Renal cortical epithelial cell (primary cell): ENCODE measurements at regions not wholly inside any gene's neighbourhood (a gene's known extent, or its start where the extent isn't known, plus 50 kb on each side); places are given as distances from the start of the nearest gene placed in this dataset.

Source experiments
- DNase-seq: peaks from one replicate; pipeline ENCODE4 v3.0.0-alpha.2; 2011; ENCODE audit warnings: low read depth

DNA sequence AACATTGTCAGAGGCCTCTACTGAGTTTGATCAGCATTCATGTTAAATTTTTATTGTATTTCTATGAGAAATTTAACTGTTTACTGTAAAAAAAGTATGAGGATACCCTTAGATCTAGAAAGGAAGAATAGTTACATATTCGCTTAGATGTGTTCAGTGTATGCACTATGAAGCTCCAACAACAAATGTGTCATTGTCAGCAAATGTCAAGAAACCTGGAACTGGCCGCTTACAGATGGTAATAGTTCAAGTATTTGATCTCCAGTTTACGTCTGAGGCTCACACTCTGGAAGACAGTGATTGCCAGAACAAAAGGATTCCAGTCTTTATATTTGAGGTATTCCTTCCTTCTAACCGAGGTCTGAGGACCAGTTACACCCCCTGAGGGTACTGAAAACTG lies 921.2 kb upstream of the LRRTM1 start:
- DNase-seq, result no peak

DNA sequence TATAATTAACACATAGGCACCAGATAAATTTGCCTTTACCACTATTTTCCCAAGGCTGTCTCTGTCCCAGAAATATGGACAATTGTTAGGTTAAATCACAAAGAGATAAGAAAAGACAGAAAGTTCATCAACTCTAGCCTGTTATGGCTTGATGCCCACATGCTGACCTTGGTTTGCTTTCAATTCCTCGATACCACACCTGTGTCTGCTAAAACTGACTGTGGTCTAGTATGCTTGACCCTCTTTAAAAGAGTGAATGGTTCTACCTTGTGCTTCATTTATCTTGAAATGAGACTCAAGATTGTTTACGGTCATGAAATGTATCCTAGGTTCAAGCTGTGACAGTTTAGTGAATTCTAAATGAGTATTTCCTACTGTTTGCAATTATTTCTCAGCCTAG lies 909.0 kb upstream of the LRRTM1 start:
- no peak for DNase-seq

DNA sequence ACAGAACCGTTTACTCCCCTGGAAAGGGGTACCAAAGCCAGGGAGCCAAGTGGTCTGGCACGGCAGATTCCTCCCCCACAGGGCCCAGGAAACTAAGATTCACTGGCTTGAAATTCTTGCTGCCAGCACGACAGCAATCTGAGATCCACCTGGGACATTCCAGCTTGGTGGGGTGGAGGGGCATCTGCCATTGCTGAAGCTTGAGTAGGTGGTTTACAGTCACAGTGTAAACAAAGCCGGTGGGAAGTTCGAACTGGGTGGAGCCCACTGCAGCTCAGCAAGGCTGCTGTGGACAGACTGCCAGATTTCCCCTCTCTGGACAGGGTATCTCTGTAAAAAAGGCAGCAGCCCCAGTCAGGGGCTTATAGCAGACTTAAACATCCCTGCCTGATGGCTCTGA lies 901.7 kb upstream of the LRRTM1 start:
- peak; percentile 27 for DNase-seq

DNA sequence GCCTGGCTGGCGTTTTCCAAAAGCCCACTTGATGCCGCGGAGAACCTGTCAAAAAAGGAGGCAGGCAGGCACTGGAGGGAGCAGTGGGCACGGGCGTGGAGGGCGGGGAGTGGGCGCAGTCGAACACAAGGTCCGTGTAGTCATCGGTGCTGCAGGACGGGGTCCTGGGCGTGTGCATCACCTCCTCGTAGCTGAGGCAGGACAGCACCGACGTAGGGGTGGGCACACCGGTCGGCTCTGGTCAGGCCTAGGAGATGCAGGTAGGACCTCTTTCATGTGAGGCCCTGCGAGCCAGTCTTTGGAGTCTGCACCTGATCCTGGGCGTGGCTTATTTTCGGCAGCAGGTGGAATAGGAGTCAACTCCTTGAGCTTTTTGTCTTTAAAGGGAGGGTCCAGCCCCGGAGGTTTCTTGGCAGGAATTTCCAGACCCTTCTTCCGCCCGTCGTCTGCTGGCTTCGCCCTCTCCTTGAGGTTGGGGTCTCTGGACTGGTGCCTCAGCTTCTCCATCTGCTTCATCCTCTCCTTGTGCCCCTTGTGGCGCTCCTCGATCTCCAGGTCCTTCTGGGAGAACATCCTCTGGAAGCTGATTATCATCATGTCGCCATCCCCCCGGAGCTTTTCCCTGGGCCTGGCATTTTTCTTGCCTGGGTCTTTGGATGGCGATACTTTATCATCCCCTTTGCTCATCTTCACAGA lies 892.5 kb upstream of the LRRTM1 start:
- DNase-seq, result no peak

DNA sequence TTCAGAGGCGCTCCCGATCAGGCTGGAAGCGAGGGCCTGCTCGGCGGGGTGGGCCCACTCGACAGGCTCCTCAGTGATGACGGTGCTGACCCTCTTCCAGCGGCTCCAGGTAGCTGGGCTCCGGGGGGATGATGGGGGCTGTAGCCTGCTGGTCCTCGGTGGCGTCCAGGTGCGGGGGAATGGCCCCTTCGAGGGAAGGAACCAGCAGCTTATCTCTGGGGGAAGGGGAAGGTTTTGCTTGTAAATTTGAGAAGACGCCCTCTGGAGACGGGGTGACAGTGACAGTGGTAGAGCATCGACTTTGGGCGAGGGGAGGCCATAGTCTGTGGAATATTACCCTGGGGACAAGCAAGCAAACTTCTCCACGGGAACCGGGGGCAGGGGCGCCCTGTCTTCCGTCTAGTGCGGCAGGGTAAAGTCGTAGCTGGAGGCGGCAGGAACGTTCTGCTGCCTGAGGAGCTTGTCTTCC lies 891.9 kb upstream of the LRRTM1 start:
- no peak for DNase-seq

DNA sequence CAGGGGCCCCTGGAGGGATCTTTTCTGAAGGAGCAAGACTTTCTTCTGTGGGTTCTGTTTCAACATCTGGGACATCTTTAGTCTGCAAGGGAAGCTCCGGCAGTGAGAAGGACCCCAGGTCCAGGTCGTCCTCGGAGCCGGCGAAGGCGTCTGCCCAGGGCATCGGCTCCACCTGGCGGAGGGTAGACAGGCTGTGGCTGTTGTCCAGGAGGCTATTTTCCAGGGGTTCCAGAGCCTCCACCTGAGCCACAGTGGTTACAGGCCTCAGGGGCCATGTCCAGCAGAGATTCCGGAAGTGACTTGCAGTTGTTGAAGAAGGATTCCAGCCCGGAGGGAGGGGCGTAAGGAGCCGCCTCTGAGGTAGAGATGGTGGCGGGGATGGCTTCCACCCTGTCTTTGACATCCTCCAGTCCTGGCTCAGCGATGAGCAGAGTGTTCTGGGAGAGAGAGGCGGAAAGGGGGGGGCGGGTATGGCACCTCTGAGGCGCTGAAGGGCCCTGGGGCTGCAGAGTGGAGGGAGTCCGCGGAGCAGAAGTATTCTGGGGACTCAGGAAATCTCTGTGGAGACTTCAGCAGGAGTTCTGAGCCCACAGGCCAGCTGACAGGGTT lies 891.3 kb upstream of the LRRTM1 start:
- DNase-seq, result no peak

DNA sequence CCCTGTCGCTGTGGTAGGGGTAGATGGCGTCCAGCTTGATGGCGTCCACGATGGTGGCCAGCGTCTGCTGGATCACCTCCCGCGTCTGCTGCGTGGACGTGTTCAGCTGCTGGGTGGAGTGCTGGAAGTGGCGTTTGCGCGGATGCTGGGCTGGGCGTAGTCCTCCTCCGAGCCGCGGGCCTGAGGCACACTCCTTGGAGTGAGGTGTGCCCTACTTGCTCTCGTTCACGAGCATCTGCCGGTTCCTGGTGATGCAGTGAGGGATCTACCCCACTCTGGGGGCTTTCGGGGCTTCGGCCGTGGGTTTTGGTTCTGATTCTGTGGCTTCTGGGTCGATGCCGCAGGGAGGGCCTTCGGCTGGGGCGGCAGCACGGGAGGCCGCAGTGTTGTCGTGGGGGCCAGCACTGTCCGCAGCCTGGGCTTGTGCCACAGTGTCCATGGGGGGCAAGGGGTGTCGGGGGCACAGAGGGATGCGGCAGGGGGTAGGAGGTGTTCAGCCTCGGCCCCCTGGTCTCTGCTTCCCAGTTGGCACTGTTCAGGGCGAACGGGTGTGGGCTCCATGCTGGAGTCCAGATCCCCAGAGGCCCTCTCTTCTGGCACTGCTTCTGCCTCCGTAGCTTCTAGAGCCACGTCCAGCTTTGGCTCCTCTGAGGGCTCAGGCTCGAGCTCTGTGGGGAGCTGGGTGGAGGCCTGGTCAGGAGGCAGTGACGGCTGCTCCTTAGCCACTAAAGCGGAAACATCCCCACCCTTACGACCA lies 890.6 kb upstream of the LRRTM1 start:
- no peak for DNase-seq

DNA sequence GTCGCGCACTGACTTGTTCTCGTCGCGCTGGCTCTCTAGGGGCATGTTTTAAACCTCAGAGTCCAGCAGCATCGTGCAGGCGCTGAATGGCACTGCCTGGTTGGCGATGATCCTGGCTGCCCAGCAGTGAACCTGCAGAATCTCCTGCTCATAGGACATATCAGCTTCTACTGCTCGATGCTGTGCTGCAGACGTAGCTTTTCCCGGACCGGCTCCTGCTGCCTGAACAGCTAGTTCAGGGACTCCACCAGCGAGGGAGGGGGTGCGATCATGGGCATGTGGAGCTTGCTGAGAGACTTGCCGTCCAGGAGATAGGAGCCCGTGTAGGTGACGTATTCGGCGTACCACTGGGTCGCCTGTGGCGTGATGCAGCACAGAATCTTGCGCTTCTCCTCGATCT lies 890.0 kb upstream of the LRRTM1 start:
- no peak for DNase-seq

DNA sequence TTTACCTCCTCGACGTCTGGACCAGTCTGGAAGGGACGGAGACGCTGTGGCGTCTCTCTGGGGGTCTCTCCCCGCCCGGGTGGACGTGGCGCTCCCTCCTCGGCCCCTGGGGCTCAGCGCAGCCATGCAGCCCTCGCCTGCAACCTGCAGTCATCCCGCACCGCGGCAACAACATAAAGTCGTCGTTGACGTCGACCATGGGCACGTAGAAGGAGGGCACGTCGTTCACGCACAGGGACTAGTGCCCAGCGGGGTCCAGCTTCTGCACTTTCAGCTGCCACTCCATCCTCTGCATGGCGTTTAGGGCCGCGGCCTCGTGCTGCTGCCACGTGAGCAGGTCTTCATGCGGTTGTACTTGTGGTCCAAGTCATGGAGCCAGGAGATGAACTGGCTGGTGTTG lies 889.6 kb upstream of the LRRTM1 start:
- no peak for DNase-seq

DNA sequence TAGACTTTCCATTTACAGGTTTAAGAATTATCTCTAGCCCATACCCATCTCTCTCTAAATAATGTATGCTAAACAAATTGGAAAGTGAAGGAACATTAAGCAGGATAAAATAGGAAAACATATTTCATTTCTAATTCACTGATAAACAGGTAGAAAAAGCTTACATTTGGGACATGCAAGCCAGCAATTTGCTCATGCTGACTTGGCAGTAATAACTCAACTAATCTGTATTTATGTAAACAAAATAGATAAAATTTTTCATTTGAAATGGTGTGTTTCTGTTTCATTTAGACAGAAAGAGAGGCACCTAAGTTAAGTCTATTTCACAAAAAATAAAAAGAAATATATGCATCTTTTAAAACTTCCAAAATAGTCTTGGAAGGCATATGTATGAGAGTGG lies 877.3 kb upstream of the LRRTM1 start:
- DNase-seq, result no peak

DNA sequence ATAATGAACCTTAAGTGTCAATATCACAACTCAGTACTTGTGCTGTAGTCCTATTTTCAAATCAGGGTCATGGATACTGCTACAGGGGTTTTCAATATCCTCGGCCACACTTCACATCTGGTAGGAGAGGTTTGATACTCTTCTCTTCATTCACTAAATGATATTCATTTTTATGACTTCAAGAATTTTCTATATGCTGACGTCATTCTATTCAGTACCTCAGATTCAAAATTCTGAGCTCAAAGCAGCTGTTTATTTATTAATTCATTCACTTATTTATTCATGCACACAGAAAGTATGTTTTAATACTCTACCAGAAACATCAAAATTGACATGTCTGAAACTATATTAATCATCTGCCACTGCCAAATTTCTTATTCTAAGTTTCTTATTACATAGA lies 866.9 kb upstream of the LRRTM1 start:
- DNase-seq, result no peak

DNA sequence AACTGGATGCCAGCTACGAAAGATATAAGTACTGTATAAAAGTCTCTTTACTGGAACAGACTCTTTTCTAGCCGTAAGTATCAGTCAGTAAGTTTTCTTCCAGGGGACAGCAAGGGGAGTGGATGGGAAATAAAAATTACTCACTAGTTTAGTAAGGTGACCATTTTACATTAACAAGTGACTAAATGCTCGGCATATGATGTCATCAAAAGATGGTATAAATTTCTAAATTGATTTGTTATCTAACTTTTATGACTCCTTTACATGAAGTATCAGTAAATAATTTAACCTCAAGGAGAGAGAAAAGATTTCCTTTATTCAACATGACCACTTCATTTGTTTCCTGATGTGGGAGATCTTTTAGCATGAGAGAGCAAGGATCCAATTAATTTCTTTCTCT lies 859.0 kb upstream of the LRRTM1 start:
- DNase-seq, result no peak

DNA sequence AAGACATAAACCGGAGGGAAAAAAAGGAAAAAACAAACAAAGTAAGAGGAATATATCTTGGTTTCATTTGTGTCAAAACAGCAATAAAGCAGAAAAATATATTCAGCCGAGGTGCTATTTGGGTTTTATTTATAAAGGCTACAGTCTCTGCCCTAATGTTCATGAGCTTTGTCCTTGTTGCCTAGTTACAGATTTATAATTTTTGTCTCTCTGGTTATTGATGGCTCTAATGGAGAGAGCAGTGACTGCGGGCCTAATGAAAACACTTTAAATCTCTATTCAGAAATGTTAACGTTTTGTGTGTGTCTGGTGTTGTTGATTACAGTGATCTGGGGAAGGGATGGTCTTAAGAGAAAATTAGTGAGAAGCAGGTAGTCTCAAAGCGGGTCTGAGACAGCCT lies 854.0 kb upstream of the LRRTM1 start:
- DNase-seq, result no peak

DNA sequence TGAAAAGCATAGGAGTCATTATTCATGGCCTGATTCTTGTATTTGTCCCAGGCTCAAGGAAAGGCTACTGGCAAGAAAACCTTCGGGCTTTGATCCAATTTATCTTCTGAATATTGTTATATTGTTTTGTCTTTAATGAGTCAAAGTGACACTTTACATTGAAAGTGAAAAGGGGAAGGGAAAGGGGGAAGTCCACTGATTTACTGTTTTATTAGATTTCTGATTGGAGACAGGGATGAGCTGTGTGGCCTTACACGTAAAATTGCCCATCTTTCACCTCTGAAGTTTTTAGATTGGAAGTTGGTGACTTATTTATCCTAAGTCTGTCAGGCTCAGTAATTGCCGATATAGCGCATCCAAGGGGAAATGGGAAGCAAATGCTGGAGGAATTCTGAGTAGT lies 843.8 kb upstream of the LRRTM1 start:
- no peak for DNase-seq

DNA sequence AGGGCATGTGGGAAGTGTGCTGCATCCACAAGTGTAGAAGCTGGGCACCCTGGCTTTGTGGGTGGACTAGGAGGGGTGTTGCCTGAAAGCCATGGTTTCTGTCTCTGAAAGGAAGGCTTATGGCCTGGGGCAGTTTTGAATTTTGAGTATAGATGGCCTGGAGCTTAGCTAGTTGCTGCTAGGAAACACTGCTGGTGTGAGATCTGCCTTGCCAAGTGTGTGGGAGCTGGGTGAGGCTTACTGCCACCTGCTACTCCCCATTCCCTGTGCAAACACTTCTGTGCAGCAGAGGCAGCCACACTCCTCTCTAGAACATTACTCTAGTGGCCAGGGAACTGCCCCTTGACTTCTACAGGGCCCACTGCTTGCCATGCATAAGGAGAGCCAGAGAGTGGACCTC lies 831.7 kb upstream of the LRRTM1 start:
- DNase-seq, result no peak

DNA sequence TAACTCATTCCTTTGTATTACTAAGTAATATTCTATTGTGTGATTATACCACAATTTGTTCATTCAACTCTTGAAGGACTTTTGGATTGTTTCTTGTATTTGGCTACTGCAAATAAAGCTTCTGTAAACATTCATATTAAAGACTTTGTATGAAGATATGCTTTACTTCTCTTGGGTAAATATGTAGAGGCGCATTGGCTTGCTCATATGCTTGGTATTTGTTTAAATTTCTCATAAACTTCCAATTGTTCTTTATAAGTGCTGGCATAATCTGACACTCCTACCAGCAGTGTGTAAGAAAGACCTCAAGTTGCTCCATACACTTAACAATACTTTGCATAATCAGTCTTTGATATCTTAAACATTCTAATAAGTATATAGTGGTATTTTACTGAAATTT lies 792.8 kb upstream of the LRRTM1 start:
- no peak for DNase-seq

DNA sequence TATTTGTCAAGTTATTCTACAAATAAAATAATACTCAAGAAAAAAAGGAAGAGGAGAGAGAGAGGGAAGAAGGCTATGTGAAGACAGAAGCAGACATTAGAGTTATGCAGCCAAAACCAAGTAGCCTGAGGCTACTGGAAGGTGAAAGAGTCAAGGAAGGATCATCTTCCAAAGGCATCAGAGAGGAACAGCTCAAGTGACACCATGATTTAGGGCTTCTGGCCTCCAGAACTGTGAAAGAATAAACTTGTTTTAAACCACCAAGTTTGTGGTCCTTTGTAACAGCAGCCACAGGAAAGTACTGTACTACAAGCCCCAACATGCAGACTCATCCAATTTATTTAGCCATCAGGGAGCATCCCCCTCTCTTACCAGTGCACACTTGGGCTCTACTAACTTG lies 788.5 kb upstream of the LRRTM1 start:
- DNase-seq, result no peak

DNA sequence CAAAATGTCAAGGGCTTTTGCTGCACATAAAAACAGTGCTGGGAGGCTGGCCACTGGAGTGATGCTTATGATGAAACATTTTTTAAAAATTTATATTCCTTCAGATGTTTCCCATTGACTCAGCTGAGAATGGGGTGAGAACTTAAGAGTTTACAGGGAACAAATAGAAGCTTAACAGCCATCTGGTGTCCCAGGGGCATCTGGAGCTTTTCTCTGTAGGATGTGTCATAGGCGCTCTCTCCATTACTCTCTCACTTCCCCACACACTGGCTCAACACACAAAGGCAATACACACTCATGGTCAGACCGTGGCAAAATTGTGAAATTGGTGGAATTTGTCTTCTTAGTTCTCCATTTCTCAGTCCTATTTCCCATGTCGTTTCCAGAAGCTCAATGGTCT lies 783.1 kb upstream of the LRRTM1 start:
- DNase-seq, result no peak

DNA sequence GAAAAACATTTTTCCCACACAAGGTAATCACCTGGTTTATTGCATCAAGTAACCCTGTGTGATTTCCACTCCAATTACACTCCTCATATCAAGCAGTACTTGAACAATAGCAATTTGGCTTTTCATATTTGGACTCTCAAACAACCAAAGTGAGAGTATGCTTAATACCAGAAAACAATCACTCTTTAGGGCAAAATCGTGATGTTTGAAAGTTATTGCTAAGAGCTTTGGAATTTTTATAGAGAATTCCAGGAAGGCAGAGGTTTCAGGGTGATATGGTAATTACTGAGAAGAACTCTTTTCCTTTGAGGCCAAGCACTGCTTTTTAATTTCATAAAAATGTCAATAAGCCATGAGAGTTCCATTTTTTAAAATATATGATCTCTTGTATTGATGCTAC lies 779.5 kb upstream of the LRRTM1 start:
- peak; percentile 10 for DNase-seq

DNA sequence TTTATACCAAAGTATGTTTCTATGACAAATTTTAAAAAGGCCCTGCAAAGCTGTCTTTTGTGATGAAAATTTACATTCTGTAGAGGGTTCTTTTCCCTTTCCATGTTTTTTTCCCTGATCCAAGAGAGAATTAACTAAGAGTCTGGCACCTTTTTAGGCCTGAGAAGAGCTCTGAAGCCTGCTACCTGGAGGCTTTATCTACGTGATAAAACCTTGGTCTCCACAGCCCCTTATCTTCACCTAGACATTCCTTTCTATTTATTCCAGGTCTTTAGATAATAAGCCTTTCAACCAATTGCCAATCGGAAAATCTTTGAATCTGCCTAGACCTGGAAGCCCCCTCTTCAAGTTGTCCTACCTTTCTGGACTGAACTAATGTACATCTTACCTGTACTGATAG lies 774.1 kb upstream of the LRRTM1 start:
- no peak for DNase-seq

DNA sequence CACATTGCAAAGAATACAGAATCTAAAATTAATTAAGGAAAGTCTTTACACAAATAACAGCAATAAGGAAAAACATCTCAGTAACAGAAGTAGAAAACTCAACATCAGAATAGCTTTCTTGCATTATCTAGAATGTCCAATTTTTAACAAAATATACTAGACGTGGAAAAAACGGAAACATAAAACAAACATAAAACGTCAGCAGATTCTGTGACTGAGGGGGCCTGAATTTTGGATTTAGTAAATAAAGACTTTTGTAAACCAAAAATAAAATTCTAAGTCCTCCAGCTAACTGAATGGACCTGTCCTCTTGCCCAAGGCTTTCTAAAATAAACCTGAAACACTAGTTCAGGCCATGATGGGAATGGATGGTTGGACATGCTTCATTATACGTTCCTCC lies 773.5 kb upstream of the LRRTM1 start:
- no peak for DNase-seq

DNA sequence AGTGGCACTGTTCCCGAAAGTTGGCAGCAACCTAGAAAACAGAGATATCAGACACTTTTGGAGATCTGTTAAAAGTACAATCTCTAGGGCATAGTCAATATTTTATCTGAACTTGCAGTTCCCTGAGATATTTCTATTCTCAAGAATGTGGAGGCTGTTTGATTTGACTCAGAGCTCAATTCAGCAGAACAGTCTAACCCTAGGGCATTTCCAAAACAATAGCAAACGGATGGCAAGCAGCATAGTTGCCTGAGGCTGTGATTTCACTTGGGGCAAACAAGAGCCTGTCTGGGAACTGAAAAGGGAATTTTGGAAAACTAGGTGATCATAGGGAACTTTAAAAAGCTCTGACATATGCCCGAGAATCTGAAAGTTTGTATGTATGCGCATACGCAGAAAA lies 772.8 kb upstream of the LRRTM1 start:
- DNase-seq, result peak; percentile 67

DNA sequence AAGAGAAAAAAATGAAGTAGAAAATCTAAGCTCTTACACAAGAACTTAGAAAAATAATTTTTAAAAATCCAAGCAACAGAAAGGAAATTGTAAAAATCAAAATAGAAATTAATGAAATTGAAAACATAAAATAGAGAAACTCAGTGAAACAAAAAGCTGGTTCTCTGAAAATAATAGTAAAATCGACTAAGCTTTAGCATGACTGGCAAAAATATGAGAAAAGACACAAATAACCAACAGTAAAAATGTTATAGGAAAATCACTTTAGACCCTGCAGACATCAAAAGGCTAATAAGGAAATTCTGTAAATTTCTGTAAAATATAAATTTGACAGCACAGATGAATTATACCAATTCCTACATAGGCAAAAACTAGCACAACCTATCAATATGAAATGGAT lies 768.9 kb upstream of the LRRTM1 start:
- no peak for DNase-seq
